ENCODE measurements at regions not wholly inside any gene's neighbourhood (a gene's known extent, or its start where the extent isn't known, plus 50 kb on each side); places are given as distances from the start of the nearest gene placed in this dataset.

- DNase-seq (ENCODE audit: low read depth, low spot score): no peak
These were observed 900.9 kb downstream of the QKI start for GRCh38 chr6:164315376-164315775.

- no peak for DNase-seq (ENCODE audit: low read depth, low spot score)
These were observed 893.8 kb downstream of the QKI start for GRCh38 chr6:164308339-164308738.

GRCh38 chr6:164303102-164303964 lies 888.8 kb downstream of the QKI start:
- DNase-seq (ENCODE audit: low read depth, low spot score): no peak

- DNase-seq (ENCODE audit: low read depth, low spot score): no peak
These were observed 881.9 kb downstream of the QKI start for GRCh38 chr6:164296411-164296810.

- no peak for DNase-seq (ENCODE audit: low read depth, low spot score)
These were observed 879.7 kb downstream of the QKI start for GRCh38 chr6:164294047-164294784.

GRCh38 chr6:164291224-164291623 lies 876.7 kb downstream of the QKI start:
- no peak for DNase-seq (ENCODE audit: low read depth, low spot score)

- DNase-seq (ENCODE audit: low read depth, low spot score): no peak
These were observed 875.6 kb downstream of the QKI start for GRCh38 chr6:164290101-164290500.

GRCh38 chr6:164286011-164286410 lies 871.5 kb downstream of the QKI start:
- no peak for DNase-seq (ENCODE audit: low read depth, low spot score)

GRCh38 chr6:164283574-164283973 lies 869.1 kb downstream of the QKI start:
- DNase-seq (ENCODE audit: low read depth, low spot score): no peak

GRCh38 chr6:164276211-164276610 lies 861.7 kb downstream of the QKI start:
- no peak for DNase-seq (ENCODE audit: low read depth, low spot score)

- DNase-seq (ENCODE audit: low read depth, low spot score): no peak
These were observed 861.3 kb downstream of the QKI start for GRCh38 chr6:164275773-164276172.

GRCh38 chr6:164274493-164274892 lies 860.0 kb downstream of the QKI start:
- DNase-seq (ENCODE audit: low read depth, low spot score): no peak

- no peak for DNase-seq (ENCODE audit: low read depth, low spot score)
These were observed 859.0 kb downstream of the QKI start for GRCh38 chr6:164273491-164273890.

GRCh38 chr6:164266851-164267250 lies 852.3 kb downstream of the QKI start:
- DNase-seq (ENCODE audit: low read depth, low spot score): no peak

- no peak for DNase-seq (ENCODE audit: low read depth, low spot score)
These were observed 847.8 kb downstream of the QKI start for GRCh38 chr6:164262348-164262747.

- DNase-seq (ENCODE audit: low read depth, low spot score): no peak
These were observed 843.9 kb downstream of the QKI start for GRCh38 chr6:164258421-164258820.

- DNase-seq (ENCODE audit: low read depth, low spot score): no peak
These were observed 838.4 kb downstream of the QKI start for GRCh38 chr6:164252948-164253347.

- no peak for DNase-seq (ENCODE audit: low read depth, low spot score)
These were observed 837.8 kb downstream of the QKI start for GRCh38 chr6:164252291-164252690.

- no peak for DNase-seq (ENCODE audit: low read depth, low spot score)
These were observed 832.6 kb downstream of the QKI start for GRCh38 chr6:164247106-164247505.

GRCh38 chr6:164246082-164246481 lies 831.6 kb downstream of the QKI start:
- no peak for DNase-seq (ENCODE audit: low read depth, low spot score)

- no peak for DNase-seq (ENCODE audit: low read depth, low spot score)
These were observed 829.4 kb downstream of the QKI start for GRCh38 chr6:164243949-164244348.

GRCh38 chr6:164243012-164243610 lies 828.6 kb downstream of the QKI start:
- no peak for DNase-seq (ENCODE audit: low read depth, low spot score)

GRCh38 chr6:164230804-164231203 lies 816.3 kb downstream of the QKI start:
- no peak for DNase-seq (ENCODE audit: low read depth, low spot score)
